ENCODE measurements at regions not wholly inside any gene's neighbourhood (a gene's known extent, or its start where the extent isn't known, plus 50 kb on each side); places are given as distances from the start of the nearest gene placed in this dataset.
"Not testable (repeated sequence)": the region's sequence is repeated elsewhere in the genome, so short reads cannot be mapped to it uniquely, and the experiment has no call there.

DNA sequence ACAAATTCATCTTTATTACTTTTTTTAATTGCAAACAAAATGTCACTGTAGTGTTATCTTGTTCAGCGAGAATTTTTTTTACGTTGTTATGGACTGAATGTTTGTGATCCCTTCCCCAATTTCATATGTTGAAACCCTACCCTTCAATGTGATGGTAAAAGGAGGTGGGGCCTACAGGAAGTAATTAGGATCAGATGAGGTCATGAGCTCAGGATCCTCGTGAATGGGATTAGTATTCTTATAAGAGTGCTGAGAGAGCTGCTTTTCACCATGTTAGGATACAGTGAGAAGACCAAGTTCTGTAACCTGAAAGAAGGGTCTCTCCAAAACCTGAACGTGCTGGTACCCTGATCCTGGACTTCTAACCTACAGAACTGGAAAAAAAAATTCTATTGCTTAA is 646.0 kb upstream of the TMPRSS15 start:
- TF ChIP-seq, protein P1, sequence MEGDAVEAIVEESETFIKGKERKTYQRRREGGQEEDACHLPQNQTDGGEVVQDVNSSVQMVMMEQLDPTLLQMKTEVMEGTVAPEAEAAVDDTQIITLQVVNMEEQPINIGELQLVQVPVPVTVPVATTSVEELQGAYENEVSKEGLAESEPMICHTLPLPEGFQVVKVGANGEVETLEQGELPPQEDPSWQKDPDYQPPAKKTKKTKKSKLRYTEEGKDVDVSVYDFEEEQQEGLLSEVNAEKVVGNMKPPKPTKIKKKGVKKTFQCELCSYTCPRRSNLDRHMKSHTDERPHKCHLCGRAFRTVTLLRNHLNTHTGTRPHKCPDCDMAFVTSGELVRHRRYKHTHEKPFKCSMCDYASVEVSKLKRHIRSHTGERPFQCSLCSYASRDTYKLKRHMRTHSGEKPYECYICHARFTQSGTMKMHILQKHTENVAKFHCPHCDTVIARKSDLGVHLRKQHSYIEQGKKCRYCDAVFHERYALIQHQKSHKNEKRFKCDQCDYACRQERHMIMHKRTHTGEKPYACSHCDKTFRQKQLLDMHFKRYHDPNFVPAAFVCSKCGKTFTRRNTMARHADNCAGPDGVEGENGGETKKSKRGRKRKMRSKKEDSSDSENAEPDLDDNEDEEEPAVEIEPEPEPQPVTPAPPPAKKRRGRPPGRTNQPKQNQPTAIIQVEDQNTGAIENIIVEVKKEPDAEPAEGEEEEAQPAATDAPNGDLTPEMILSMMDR (IDR thresholded peaks at IDR 0.05; ENCODE audit: control insufficient read depth, insufficient read depth, low read depth, low read length, missing control alignments): no peak
- DNase-seq (ENCODE audit: low read depth): no peak
- H3K4me3 ChIP-seq (ENCODE audit: control insufficient read depth, low read depth, low read length): no peak overlapping the region

DNA sequence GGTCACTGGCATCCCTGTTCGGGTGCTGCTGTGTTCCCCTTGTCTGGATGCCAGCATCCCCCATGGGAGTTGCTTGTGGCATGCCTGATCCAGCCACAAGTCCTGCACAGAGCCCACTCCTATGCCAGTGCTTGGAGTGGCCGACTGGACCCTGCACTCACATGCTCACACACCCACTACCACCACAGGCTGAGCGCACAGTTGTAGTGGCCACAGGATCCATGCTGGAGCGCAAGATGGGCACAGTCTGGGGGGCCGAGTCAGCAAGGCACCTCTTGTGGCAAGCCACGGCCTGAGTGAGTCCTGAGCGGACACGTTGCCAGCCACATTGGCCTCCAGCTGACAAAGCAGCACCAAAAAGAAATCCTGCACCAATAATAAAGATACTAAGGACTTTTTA is 661.6 kb upstream of the TMPRSS15 start:
- TF ChIP-seq, protein P1 (IDR thresholded peaks at IDR 0.05; ENCODE audit: control insufficient read depth, insufficient read depth, low read depth, low read length, missing control alignments): no peak
- no peak overlapping the region for H3K4me3 ChIP-seq (ENCODE audit: control insufficient read depth, low read depth, low read length)
- DNase-seq (ENCODE audit: low read depth): no peak

DNA sequence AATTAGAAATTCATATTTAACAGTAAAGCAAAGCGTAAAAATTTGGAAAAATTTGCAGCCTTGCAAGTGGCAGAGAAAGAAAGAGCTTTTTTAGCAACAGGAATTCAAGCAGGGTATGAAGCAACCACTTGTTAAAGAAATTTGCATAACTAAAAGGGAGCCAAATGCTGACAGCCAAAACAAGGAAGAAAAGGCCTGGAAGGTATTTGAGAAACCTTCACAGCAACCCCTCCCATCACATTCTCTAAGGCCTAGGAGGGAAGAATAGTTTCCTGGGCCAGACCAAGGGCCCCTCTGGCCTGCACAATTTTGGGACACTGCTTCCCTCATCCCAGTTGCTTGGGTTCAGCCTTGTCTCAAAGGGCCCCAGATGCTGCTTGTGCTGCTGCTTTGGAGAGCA is 672.4 kb upstream of the TMPRSS15 start:
- no peak overlapping the region for H3K4me3 ChIP-seq (ENCODE audit: control insufficient read depth, low read depth, low read length)
- TF ChIP-seq, protein P1 (IDR thresholded peaks at IDR 0.05; ENCODE audit: control insufficient read depth, insufficient read depth, low read depth, low read length, missing control alignments): no peak
- DNase-seq (ENCODE audit: low read depth): no peak

DNA sequence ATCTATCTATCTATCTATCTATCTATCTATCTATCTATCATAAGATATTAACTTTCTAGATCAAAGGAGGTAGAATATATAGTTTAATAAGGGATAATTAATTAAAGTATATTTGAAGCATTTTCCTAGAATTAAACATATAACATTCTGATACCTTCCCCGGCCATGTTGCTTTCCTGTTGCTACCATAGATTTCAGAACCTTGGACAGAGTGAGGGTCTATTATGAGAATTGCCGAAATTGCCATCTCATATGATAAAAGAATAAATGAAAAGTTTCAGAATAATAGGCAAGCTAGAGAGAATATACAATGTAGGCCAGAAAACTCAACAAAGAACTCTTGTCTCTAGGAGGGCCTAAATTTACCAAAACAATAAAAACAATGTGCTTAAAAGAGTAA is 706.1 kb upstream of the TMPRSS15 start:
- TF ChIP-seq, protein P1 (IDR thresholded peaks at IDR 0.05; ENCODE audit: control insufficient read depth, insufficient read depth, low read depth, low read length, missing control alignments): no peak
- H3K4me3 ChIP-seq (ENCODE audit: control insufficient read depth, low read depth, low read length): no peak overlapping the region
- DNase-seq (ENCODE audit: low read depth): no peak

DNA sequence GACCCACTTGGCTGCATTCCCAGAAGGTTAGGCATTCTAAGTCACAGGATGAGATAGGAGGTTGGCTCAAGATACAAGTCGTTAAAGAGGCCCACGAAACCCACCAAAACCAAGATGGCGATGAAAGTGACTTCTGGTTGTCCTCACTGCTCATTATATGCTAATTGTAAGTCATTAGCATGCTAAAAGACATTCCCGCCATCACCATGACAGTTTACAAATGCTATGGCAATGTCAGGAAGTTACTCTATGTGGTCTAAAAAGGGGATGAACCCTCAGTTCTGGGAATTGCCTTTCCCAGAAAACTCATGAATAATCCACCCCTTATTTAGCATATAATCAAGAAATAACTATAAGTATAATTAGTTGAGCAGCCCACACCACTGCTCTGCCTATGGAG is 715.7 kb upstream of the TMPRSS15 start:
- not testable (repeated sequence) for H3K4me3 ChIP-seq (ENCODE audit: control insufficient read depth, low read depth, low read length); DNase-seq (ENCODE audit: low read depth)

DNA sequence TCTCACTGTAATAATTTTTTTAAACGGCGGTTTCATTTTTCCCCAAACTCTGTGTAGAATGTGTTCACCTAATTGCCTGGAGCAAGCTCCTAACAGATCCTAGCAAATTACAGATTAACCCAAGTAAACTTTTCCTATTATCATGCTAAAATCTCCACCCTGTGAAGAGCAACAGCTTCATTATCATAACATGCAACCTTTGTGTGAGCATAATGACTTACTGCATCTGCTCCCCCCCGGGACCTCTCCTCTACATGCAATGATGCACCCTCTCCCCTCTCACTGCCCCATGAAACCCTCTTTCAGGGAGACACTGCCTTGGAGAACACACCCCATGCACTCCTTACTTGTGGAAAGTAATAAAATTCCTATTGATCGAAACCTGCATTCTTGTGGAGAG is 717.0 kb upstream of the TMPRSS15 start:
- H3K4me3 ChIP-seq (ENCODE audit: control insufficient read depth, low read depth, low read length): no peak overlapping the region
- TF ChIP-seq, protein P1 (IDR thresholded peaks at IDR 0.05; ENCODE audit: control insufficient read depth, insufficient read depth, low read depth, low read length, missing control alignments): no peak
- DNase-seq (ENCODE audit: low read depth): no peak

DNA sequence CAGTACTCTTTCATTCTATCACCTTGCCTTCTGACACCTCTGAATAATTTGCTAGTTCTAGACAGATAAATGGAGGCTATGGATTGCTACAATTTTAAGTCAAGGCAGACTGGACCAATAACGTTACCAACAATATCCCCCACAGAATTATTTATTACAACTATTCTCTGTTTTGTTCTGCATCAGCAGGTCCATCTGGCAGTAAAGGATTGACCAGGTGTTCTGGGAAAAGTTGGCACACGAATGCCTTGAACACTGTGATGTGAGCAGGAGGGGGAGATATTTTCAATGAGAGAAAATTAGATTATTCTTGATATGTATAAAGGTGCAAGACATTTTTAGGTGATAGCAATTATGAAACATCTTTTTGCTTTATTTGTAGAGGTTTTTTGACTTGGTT is 718.8 kb upstream of the TMPRSS15 start:
- no peak for DNase-seq (ENCODE audit: low read depth)
- TF ChIP-seq, protein P1 (IDR thresholded peaks at IDR 0.05; ENCODE audit: control insufficient read depth, insufficient read depth, low read depth, low read length, missing control alignments): no peak
- no peak overlapping the region for H3K4me3 ChIP-seq (ENCODE audit: control insufficient read depth, low read depth, low read length)
